Hepatocyte (in vitro differentiated cells): ENCODE measurements at regions not wholly inside any gene's neighbourhood (a gene's known extent, or its start where the extent isn't known, plus 50 kb on each side); places are given as distances from the start of the nearest gene placed in this dataset.

ENCODE experiments used
- DNase-seq: peaks from one replicate; pipeline ENCODE4 v3.0.0-alpha.2; 2016; ENCODE audit warnings: low spot score
- H2AFZ ChIP-seq: fragments of 200-600 bp; sonication (generic); 2 replicates; pipeline ENCODE4 v1.6.0; 2016; ENCODE audit warnings: antibody characterized with exemption, mild to moderate bottlenecking
- H3K27ac ChIP-seq: fragments of 200-600 bp; sonication (generic); 2 replicates; pipeline ENCODE4 v1.5.1; 2016; ENCODE audit warnings: mild to moderate bottlenecking
- H3K27me3 ChIP-seq: fragments of 200-600 bp; sonication (generic); 2 replicates; pipeline ENCODE4 v1.6.1; 2016
- H3K36me3 ChIP-seq: fragments of 200-600 bp; sonication (generic); replicated peaks from 2 replicates; pipeline ENCODE4 v1.5.1; 2016; ENCODE audit warnings: low read depth; ENCODE audit not compliant: insufficient read depth
- H3K4me1 ChIP-seq: fragments of 200-600 bp; sonication (generic); 2 replicates; pipeline ENCODE4 v1.5.1; 2016; ENCODE audit warnings: mild to moderate bottlenecking, moderate library complexity; ENCODE audit not compliant: insufficient read depth
- H3K4me2 ChIP-seq: fragments of 200-600 bp; sonication (generic); 2 replicates; pipeline ENCODE4 v1.6.0; 2016
- H3K4me3 ChIP-seq: fragments of 200-600 bp; sonication (generic); 2 replicates; pipeline ENCODE4 v1.5.1; 2016; ENCODE audit warnings: mild to moderate bottlenecking
- H3K79me2 ChIP-seq: fragments of 200-600 bp; sonication (generic); 2 replicates; pipeline ENCODE4 v1.6.0; 2017; ENCODE audit warnings: mild to moderate bottlenecking
- H3K9me2 ChIP-seq: fragments of 200-600 bp; sonication (generic); replicated peaks from 2 replicates; pipeline ENCODE4 v1.6.0; 2017; ENCODE audit warnings: mild to moderate bottlenecking; ENCODE audit not compliant: insufficient read depth
- H3K9me3 ChIP-seq: fragments of 200-600 bp; sonication (generic); 2 replicates; pipeline ENCODE4 v1.5.1; 2016; ENCODE audit warnings: low read depth, mild to moderate bottlenecking
- H4K20me1 ChIP-seq: fragments of 200-600 bp; sonication (generic); 2 replicates; pipeline ENCODE4 v1.6.0; 2016; ENCODE audit warnings: mild to moderate bottlenecking; ENCODE audit not compliant: insufficient read depth, poor library complexity, severe bottlenecking
- CTCF ChIP-seq: fragments of 200-600 bp; sonication (generic); IDR thresholded peaks from 2 replicates; pipeline ENCODE4 v1.5.1; 2016; ENCODE audit warnings: antibody characterized with exemption, mild to moderate bottlenecking; ENCODE audit not compliant: poor library complexity
- EZH2 ChIP-seq: fragments of 200-600 bp; sonication (generic); IDR thresholded peaks from 2 replicates; pipeline ENCODE4 v1.6.1; 2016; ENCODE audit warnings: antibody characterized with exemption, mild to moderate bottlenecking, borderline replicate concordance
- EZH2phosphoT487 ChIP-seq: fragments of 200-600 bp; sonication (generic); IDR thresholded peaks from one replicate; pipeline ENCODE4 v1.6.1; 2018; ENCODE audit warnings: antibody characterized with exemption, mild to moderate bottlenecking, low read depth, moderate library complexity; ENCODE audit not compliant: unreplicated experiment, severe bottlenecking
- WGBS: methylation state at CpG from one replicate; pipeline ENCODE4 v1.1.6; 2016; ENCODE audit warnings: low lambda C conversion rate; ENCODE audit errors: missing lambda C conversion rate; 5-methylcytosine and 5-hydroxymethylcytosine counted together

GRCh38 chr1:80801695-80802094 lies 999.0 kb upstream of the ADGRL2 start:
- TF ChIP-seq CTCF (no peak), EZH2 (no peak), EZH2phosphoT487 (no peak)
- Histone ChIP-seq H3K4me2 (no peak overlapping the region), H3K9me2 (no peaks in the 10 kb centered on the region), H2AFZ (no peak overlapping the region), H4K20me1 (no peaks in the 10 kb centered on the region), H3K9me3 (no peaks in the 10 kb centered on the region), H3K4me3 (no peak overlapping the region), H3K4me1 (no peaks in the 10 kb centered on the region), H3K36me3 (no peaks in the 10 kb centered on the region), H3K27me3 (no peaks in the 10 kb centered on the region), H3K27ac (no peak overlapping the region), H3K79me2 (no peaks in the 10 kb centered on the region)
- DNase-seq: no peak

GRCh38 chr1:80799457-80799856 lies 1001.3 kb upstream of the ADGRL2 start:
- Histone ChIP-seq H3K4me2 (no peak overlapping the region), H3K79me2 (no peaks in the 10 kb centered on the region), H3K27me3 (no peaks in the 10 kb centered on the region), H2AFZ (no peak overlapping the region), H4K20me1 (no peaks in the 10 kb centered on the region), H3K9me3 (no peaks in the 10 kb centered on the region), H3K9me2 (no peaks in the 10 kb centered on the region), H3K4me3 (no peak overlapping the region), H3K4me1 (no peaks in the 10 kb centered on the region), H3K27ac (no peak overlapping the region), H3K36me3 (no peaks in the 10 kb centered on the region)
- DNase-seq: no peak
- no peak for TF ChIP-seq CTCF
- no peak for TF ChIP-seq EZH2phosphoT487
- no peak for TF ChIP-seq EZH2
- WGBS: 53% methylated on average over 2 of the region's 2 CpGs

DNA sequence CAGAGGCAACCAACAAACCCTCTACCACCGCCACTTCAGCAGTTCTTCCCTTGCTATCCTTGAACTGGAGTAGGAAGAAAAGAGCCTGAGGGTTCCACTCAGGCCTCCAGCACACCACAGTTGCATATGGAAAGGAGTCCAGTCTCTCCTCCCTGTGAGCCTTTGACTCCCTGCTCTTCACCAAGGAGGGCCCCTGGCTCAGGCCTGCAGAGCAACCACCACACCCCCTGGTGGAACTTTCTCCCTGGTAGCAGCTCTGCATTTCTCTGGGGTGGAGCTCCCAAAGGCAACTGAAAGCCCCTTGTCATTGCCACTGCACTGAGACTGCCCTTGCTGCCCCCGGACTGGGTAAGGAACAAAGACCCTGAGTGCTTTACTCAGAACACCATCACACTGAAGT lies 1021.5 kb upstream of the ADGRL2 start:
- H3K4me3 ChIP-seq: no peak overlapping the region
- H4K20me1 ChIP-seq: no peaks in the 10 kb centered on the region
- H3K9me3 ChIP-seq: no peaks in the 10 kb centered on the region
- TF ChIP-seq CTCF: no peak
- no peak overlapping the region for H3K27ac ChIP-seq
- H3K9me2 ChIP-seq: no peaks in the 10 kb centered on the region
- no peaks in the 10 kb centered on the region for H3K27me3 ChIP-seq
- DNase-seq: no peak
- no peak overlapping the region for H2AFZ ChIP-seq
- no peak overlapping the region for H3K4me2 ChIP-seq
- no peaks in the 10 kb centered on the region for H3K36me3 ChIP-seq
- H3K4me1 ChIP-seq: peaks cover 5% of the 10 kb centered on the region
- WGBS: 94% methylated on average over 2 of the region's 2 CpGs
- H3K79me2 ChIP-seq: no peaks in the 10 kb centered on the region

DNA sequence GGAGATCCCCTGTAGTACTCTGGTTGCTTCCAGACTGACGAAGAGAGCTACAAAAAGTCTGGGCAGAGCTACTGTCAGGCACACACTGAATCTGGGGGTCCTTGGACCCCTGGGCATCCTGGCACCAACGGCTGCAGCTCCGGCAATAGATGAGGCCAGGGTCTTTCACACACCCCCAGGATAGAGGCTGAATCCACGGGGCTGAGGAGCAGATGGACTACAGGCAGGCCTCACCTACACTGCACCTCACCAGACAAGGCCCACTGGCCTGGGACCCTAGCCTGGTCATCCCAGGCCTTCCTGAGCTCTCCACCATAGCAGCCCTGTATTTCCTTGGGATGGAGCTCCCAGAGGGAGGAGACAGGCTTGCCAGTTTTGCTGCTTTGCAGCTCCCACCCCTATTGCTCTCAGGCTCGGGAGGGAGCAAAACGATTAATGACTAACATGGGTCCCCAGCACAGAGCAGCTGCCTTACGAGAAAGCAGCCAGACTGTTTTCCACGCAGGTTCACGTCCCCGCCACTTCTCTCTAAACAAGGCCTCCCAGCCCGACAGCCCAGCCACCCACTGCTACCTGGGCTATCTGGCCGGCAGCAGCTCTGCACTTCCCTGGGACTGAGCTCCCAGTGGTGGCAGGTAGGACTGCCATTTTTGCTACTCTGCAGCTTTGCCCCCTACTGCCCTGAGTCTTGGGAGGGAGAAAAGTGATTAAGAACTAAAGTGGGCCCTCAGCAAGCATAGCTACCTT lies 1022.5 kb upstream of the ADGRL2 start:
- WGBS: 96% methylated on average over 12 of the region's 12 CpGs
- H4K20me1 ChIP-seq: no peaks in the 10 kb centered on the region

More for the DNA sequence above, 1022.5 kb upstream of the ADGRL2 start:
- Histone ChIP-seq H2AFZ (no peak overlapping the region), H3K36me3 (no peaks in the 10 kb centered on the region), H3K27me3 (no peaks in the 10 kb centered on the region), H3K79me2 (no peaks in the 10 kb centered on the region), H3K9me2 (no peaks in the 10 kb centered on the region), H3K27ac (no peak overlapping the region), H3K4me1 (peaks cover 5% of the 10 kb centered on the region), H3K4me3 (no peak overlapping the region), H3K4me2 (no peak overlapping the region), H3K9me3 (no peaks in the 10 kb centered on the region)
- no peak for TF ChIP-seq CTCF
- DNase-seq: no peak
